ENCODE measurements at regions not wholly inside any gene's neighbourhood (a gene's known extent, or its start where the extent isn't known, plus 50 kb on each side); places are given as distances from the start of the nearest gene placed in this dataset.

DNA sequence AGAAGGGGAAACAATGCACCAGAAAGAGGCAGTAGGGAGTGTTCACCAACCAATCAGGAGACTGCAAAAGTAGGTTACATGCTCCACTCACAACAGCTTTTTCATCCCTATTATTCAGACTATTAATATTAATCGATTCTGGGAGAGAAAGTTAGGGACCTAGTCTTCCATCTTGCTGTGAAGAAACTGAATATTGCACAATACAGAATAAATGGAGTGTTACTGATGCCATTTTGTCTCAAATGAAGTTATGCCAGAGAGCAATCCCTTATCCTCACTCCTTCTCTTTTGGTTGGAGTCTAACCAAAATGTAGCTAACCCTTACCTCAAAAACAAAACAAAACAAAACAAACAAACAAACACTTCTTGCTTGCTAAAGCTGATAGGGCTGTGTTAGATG, 1120.9 kb upstream of the GYPC start:
- no peak for DNase-seq

DNA sequence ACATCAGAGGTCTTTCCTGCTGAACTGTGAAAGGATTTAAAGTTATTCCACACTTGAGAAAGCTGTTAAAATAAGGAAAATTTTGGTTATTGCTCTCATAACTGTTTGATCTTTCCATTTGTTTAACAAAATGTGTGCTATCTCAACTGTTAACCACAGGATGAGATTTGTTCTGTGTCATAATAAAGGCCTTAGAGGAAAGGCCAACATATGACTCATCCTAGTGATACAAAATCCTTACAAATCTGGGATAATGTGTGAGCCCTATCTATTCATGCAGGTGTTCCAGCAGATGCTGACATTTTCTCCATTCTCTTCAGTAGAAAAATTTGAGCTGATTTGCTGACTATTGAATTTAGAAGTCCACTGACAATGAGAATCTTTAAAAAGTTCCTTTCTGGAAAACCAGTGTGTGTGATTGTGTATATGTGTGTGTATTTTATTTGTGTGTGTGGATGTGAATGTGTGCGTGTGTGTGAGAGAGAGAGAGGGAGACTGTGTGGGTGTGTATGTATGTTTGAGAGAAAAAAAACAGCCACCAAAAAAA, 1111.9 kb upstream of the GYPC start:
- DNase-seq, result no peak

DNA sequence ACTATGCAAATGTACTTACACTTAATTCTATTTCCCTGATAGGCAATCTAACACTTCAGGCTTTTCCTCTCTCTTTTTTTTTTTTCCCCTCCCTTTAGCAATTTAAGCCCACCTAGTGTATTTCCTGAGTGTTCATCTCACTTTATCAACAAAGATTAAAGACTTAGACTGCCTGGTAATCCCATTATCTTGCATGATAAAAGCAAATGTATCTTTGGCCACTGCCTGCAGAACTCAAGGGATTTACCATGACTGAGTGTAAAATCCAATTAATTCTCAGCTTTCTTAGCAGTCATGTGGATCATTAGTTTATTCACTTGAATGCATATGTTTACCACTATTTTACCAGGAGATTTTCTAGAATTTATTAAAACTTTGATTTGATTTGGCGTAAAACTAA, 1102.2 kb upstream of the GYPC start:
- no peak for DNase-seq

DNA sequence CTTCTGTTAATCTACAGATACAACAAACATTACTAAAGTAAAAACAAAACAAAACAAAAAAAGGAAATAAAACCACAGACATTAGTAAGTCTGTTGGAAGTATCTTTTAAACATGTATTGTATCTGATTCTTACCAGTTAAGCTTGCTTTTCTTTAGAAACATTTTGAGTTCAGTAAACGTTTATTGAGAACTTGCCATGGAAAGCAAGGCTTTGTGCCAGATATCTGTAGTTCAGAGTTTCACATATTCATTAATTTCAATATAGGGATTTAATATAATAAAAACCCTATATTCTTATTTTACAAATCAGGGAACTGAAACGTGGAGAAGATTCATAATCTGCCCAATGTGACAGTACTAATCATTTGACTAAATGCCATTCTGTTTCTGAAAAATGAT, 1101.0 kb upstream of the GYPC start:
- no peak for DNase-seq

DNA sequence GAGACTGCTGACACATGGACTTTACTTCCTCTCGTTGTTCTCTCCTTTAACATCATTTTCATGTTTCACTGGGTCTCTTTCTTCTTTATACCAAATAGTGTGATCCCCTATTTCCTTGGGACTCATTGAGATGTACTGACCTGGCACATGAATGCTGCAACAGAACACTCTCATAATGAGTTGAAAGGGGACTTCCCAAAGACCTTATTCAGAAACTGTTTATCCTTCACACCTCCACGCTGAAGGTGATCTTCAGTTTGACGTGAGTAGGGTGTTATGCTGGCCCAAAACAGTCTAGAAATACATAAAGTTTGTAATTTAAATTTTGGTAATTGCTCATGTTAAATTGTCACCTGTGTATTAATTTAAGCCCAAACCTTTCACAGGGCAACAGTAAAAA, 1096.8 kb upstream of the GYPC start:
- DNase-seq, result no peak

DNA sequence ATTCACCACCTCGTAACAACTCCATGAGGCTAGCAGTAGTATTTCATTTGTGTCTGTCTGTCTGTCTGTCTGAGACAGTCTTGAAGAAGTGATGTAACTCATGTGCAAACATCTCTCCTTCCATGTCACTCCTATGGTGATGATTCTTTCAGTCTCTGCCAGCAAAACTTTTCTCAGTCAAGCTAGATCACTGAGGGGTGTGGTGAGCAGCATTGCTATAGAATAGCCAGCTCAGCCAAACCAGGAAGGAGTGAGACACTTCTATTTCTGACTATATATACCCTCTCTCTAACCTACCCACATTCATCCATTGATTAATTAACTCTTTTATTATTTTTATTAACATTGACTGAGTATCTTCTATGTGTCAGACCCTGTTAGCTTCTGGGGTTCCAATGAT, 1095.1 kb upstream of the GYPC start:
- DNase-seq, result no peak

DNA sequence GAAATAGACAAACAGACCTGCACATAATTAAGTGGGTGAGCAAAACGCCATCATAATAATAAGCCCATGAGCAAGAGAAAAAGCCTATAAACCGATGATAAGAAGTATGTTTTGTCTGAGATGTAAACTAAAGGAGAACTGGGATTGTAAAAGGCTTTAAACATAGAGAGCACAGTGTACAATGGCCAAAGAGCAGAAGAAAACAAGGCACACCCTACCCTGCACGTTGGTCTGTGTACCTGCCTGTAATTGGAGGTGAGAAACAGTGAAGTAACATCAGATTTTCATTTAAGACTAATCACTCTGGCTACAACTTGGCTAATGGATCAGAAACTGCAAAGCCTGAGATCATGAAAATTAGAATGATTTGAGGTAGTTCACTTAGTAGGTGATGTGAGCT, 1094.7 kb upstream of the GYPC start:
- no peak for DNase-seq

DNA sequence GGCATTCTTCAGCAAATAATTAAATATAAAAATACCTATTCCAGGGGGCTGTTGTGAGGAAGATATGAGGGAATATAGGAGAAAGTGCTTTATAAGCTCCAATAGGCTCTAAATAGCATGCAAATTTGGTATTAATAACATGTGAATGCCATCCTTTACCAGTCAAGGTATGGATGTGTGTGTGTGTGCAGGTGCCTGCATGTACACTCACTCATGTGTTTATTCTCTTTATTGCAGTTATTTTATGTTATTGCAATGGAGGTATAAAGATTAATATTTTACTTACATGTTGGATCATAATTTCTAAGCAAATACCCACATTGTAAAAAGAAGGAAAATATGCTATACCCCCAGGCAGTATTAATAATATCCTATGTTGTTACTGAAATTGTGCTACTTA, 1093.0 kb upstream of the GYPC start:
- DNase-seq, result no peak

DNA sequence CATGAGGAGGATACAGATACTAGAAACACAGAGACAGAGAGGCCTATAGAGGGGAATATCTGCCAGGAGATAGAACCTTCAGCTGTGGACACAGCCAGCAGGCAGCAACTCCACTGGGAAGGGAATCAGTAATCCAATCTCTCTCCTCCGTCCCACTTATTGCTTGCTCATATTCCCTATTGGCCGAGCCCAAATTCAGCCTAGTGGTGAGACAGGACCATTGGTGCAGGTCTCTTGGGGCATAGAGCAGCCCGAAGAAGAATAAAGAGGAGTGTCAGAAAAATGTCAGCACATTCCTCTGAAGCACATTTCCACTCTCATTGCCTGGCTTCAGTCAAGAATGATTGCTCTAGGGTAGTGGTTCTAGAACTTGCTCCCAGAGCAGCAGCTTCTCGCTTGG, 1091.5 kb upstream of the GYPC start:
- DNase-seq, result no peak

DNA sequence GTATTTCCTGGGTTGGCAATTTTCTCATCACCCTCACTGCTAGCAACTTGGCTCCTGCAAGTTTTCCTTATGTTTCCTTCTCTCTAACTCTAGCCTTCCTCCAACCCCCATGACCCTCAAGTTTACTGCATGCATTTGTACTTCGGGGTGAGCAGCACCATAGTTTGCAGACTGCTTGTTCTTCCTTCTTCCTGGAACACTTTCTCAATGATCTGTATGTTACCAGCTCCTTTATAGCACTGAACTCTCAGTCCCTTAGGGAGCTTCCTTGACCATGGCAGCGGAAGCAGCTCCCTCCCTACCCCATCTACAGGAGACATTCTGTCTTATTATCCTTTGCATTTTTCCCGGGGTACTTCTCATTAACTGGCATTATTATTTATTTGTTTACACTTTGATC, 1089.5 kb upstream of the GYPC start:
- DNase-seq, result no peak

DNA sequence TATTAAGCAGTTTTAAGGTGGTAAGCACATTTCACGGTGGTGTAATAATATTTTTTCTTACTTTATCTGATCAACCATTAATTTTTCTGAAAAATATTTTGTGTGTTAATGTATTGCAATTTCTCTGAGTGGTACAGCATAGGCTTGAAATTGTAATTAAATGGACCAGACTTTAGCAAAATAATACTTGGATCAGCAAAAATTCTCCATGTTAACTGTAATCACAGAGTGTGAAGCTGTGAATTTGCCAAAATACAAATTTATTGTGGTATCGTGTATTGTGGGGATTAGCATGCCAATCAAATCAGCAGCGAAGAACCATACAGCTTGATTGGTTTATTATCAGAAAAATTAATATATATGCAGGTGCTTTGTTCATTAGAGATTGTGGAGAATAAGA, 1088.9 kb upstream of the GYPC start:
- DNase-seq, result no peak

DNA sequence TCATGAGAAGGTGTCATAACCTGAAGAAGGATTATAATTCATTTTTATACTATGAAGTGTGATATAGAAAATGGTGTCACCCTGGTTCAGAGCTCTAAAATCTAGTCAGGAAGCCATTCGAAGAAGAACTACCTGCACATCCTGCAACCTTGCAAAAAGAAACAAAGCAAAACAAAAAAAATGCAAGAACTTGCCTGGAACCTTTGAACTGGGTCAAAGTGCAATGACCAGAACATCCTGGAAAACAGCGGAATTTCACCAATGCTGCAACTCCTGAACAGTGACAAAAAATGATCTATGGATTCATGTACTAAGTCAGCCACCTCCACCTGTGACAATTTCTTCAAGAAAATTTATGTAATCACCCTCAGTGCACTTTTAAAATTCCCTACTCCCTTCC, 1083.3 kb upstream of the GYPC start:
- no peak for DNase-seq

DNA sequence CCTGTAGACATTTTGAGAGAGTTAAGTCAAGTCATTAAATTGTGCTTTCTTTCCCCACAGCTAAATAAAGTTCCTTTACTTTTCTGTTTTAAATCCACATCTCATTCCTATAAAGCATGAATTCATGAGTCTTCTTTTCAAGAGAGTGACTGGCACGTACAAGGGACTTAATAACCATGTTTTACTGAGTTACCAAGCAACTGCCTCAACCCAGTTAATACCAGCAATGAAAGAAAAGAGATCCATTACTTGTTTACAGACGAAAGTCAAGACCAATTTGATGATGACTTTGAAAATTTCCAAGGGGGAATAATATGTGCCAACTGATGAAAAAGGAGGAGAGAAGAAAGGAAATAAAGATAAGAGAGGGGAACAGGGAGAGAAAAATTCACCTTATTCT, 1082.5 kb upstream of the GYPC start:
- no peak for DNase-seq

DNA sequence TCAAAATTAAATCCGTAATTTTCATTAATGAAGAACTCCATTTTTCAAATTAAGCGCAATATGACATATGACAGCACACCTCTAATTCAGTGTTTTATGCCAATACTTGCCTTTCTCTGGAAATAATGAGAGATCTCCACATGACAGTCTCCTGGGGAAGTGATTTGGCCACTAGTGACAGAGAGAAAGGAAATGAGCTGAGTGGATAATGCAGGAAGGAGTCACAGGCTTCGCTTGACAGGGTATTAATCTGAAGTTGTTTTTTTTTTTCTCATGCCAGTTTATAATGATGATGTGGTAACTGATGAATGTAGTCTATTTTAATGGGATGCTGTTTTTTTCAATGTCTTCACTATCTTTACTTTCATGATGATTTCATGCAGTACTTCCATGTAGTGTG, 1079.4 kb upstream of the GYPC start:
- DNase-seq, result no peak

DNA sequence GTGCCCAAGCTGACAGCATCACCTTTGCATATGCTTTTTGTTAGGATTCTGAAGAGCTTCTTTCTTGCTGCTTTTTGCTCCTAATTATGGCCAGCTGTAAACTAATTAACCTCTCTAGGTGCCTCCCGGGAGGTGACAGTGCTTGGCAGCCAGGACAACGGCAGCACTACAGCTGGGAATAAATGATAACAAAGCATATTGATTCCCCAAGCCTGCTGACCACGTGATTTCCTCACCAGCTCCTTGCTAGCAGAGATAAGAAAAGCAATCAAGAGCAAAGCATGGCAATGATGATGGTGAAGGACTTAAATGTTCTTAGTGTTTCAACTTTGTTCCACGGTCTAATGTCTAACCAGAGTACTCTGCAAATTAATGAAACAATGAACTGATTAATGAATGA, 1074.4 kb upstream of the GYPC start:
- no peak for DNase-seq

DNA sequence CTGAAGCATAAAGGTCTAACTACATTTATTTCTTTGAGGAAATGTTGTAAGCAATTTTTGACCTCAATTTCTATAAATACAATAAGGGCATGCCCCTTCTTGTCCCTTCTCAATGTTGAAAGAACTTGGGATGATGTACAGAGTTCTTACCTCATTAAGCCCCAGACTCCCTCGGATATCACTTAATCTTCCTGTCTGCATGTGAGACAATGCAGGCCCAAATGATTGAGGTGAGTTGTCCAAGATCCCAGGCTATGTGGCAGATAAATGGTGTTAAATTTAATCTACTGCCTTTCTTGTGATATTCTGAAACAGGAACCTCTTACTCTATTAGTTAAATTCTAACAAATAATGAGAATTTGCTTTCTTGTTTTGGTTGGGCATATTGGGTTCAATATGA, 1073.4 kb upstream of the GYPC start:
- no peak for DNase-seq

DNA sequence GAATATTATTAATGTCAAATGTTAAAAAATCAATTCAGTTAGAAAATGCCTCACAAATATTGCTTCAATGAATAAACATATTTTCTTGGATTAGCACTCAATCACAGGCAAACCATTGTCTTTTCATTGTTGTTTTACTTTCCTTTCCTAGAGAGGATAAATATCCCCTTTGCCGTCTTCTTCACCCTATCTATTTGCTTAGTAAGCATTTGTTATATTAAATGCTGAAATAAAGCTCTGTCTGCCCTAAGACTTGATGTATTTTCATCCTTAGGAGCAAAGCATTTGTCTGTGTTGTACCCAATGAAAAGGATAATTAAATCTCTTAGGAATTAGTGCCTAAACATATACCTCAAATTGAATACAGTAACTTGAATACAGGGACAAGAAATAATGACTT, 1071.2 kb upstream of the GYPC start:
- DNase-seq, result no peak

DNA sequence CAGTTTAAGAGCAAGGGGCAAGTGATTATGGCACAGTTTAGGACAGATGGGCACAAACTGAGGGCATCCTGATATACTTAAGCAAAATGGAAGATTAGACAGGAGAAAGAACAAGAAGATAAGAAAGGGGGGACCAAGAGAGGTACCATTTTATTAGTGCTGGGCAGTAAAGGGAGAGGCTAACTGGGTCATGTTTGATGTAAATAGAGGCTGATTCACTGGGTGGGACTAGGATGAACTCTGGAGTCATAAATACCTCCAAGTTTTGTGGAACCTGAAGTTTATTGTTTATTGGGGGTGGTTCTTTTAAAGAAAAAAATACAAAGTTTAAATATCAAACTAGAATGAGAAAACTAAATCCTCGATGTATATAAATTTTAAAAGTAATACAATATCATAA, 1067.2 kb upstream of the GYPC start:
- no peak for DNase-seq

DNA sequence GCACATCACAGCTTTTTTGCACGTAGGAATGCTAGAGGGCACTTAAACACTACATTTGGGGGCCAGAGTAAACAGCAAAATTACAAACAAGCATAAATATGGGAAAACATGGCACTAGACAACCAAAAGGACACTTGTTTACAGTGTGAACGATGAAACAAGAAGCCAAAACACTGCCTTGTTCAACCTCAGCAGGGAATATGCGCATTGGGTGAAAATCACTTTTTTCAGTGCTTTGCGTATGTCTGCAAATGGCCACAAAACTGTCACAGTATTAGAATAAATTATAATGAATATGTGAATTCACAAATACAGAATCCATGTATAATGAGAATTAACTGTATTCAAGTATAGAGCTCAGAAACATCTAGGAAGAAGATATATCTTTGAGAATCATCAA, 1064.0 kb upstream of the GYPC start:
- DNase-seq, result no peak

DNA sequence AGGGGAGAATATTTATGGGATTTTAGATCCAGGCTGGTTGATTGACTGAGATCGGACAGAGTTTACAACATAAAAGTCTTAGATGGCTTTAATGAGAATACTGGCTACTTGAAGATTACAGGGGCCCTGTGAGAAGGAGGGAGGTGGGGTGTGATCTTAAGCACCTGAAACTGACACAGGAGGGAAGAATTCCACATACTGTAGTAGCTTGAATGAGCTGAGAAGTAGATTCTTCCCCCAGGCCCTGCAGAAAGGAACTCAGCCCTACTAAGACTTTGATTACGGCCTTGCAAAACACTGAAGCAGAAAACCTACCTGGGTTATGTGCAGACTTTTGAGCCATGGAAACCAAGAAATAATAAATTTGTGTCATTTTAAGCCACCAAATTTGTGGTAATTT, 1062.9 kb upstream of the GYPC start:
- no peak for DNase-seq

DNA sequence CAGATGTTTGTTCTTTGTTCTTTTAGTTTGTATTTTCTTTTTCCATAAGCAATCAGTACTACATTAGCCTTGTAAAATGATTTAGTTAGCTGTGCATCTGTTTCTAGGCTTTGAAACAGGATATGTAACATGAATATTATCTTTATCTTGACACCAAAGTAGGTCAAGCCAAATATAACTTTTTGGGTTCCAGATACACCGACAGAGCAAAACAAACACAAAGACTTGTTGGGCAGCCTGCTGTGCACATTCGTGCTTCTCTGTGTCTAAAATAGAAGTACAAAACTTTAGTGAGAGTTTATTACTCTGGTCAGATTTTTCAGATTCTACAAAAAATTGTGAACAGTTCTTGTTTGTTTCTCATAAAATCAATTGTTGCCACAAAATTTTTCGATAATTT, 1059.3 kb upstream of the GYPC start:
- no peak for DNase-seq

DNA sequence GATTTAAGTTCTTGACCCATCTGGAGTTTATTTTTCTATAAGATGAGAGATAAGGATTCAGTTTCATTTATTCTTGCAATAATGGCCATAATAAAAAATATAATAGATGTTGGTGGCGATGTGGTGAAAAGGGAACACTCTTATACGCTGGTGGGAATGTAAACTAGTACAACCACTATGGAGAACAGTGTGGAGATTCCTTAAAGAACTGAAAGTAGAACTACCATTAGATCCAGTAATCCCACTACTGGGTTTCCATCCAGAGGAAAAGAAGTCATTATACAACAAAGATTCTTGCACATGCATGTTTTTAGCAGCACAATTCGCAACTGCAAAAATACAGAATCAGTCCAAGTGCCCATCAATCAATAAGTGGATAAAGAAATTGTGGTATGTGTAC, 1040.5 kb upstream of the GYPC start:
- no peak for DNase-seq

DNA sequence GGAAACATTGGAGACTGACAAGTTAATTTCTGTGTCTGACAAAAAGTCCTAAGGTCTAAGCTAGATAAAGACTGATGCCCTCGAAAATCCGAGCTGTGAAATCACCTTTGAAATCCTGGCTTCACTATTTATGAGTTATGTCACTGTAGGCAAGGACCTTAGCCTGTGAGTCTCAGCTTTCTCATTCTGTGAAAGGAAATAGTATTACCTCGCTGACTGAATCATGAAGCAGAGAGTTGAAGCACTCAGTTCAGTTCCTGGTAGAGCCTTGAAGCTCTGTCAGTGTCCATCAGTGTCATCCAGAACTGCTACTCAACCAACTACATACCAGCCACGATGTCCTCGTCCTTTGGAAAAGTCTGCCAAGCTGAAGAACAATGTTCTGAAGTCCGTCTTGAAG, 1025.6 kb upstream of the GYPC start:
- DNase-seq, result no peak

DNA sequence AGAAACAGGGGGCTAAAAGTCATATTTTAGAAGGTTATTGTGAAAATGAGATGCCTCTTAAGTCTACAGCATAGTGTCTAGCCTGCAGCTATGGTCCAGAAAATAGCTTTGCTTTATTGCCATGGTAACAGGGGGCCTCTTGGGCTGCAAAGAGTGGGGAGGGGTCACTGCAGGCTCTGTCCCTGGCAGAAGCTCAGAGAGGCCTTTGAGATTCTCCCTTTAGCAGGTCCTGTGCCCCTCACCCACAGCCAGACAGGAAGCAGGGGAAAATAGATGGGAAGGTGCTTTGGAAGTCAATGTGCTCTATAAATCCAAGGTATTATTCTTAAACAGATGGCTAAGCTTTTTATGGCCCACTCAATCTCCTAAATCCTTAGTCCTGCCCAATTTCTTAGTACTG, 1021.3 kb upstream of the GYPC start:
- DNase-seq, result no peak

DNA sequence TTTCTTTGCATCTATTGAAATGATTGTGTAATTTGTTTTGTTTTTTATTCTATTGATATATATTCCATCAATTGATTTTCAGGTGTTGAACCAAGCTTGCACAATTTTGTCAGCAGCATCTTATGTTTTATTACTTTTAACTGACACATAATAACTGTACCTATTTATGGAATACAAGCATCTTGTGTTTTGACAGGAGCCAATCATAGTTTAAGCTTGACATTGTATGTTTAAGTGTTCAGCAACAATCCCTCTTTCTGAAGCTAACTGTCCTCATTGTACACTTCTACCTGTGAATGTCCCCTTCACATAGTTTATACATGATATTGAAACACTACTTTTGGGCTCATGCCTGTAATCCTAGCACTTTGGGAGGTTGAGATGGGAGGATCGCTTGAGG, 1017.6 kb upstream of the GYPC start:
- DNase-seq, result no peak

DNA sequence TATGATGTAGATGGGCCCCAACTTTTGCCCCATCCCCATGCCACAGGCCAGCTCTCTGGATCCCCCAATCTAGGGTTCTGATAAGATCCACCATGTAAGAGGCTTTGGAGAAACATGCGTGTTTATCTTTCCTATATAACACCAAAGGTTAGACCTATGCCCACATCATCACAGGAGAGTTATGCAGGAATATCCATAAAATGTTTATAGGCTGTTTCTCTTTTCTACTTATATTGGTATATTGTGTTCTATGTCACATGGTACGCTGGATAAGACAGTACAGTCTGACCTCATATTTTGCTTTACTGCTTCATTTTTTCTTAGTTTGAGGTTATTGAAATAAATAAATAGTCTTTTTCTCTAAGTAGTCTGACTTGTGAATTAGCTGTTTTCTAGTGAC, 1013.9 kb upstream of the GYPC start:
- DNase-seq, result no peak

All from activated CD4-positive, alpha-beta T cell treated with anti-CD3 and anti-CD28 coated beads, Interleukin-2, amount 50 U/mL, for 1 hour (primary cell).